ENCODE measurements at regions not wholly inside any gene's neighbourhood (a gene's known extent, or its start where the extent isn't known, plus 50 kb on each side); places are given as distances from the start of the nearest gene placed in this dataset.

GRCh38 chr15:59814409-59814808 lies 125.3 kb upstream of the BNIP2 start:
- Histone ChIP-seq H3K9ac (ENCODE audit: low read length) (no peak overlapping the region), H3K4me1 (ENCODE audit: control insufficient read depth in 1 of 2, insufficient read depth in 2 of 2, low read length in 2 of 2) (no peaks in the 10 kb centered on the region), H3K9me2 (ENCODE audit: insufficient read depth) (no peaks in the 10 kb centered on the region), H3K36me3 (ENCODE audit: control insufficient read depth in 1 of 2, insufficient read depth in 2 of 2, low read length in 2 of 2) (no peaks in the 10 kb centered on the region), H3K27me3 (ENCODE audit: insufficient read depth, low read length) (peaks cover 59% of the 10 kb centered on the region), H3K79me2 (ENCODE audit: insufficient read depth, low read length) (no peaks in the 10 kb centered on the region), H3K4me2 (ENCODE audit: low read length) (no peak overlapping the region), H3K27ac (ENCODE audit: low read depth, low read length) (no peak overlapping the region), H4K20me1 (ENCODE audit: insufficient read depth) (no peaks in the 10 kb centered on the region), H3K4me3 (replicated peaks in 1 of 2; ENCODE audit: low read depth in 1 of 2, low read length in 2 of 2) (no peak overlapping the region), H2AFZ (ENCODE audit: low read depth, low read length, poor library complexity, severe bottlenecking) (no peak overlapping the region), H3K9me3 (ENCODE audit: control insufficient read depth in 1 of 2, insufficient read depth in 1 of 2, low read depth in 1 of 2, low read length in 2 of 2) (no peaks in the 10 kb centered on the region)
- no TSS peak for BruUV-seq (replicated peaks)
- DNase-seq (ENCODE audit: low read depth, low spot score) (no peak), ATAC-seq (no peak)
- RAD21 ChIA-PET (ENCODE audit: low non-redundant PET in 1 of 2, low total read pairs in 2 of 2, uncharacterized antibody in 2 of 2, unreplicated experiment in 2 of 2), result no interaction called here
- intact Hi-C loops (cut with micrococcal nuclease), result no loop called here
- POLR2A ChIA-PET, result no interaction called here
- CTCF ChIA-PET, result no interaction called here
- TF ChIP-seq POLR2A (IDR thresholded peaks at IDR 0.05; ENCODE audit: borderline replicate concordance, extremely low read depth, insufficient read depth, insufficient read length), result no peak
- TF ChIP-seq YY1 (IDR thresholded peaks at IDR 0.05; ENCODE audit: extremely low read depth, insufficient replicate concordance, low read depth, low read length), result no peak
- no peak for TF ChIP-seq EZH2phosphoT487 (IDR thresholded peaks at IDR 0.05; ENCODE audit: borderline replicate concordance)
- TF ChIP-seq EZH2 (IDR thresholded peaks at IDR 0.05), result no peak
- TF ChIP-seq CBX3 (IDR thresholded peaks at IDR 0.05; ENCODE audit: low read depth), result no peak
- no peak for TF ChIP-seq SIN3A (IDR thresholded peaks at IDR 0.05; ENCODE audit: low read depth)
- TF ChIP-seq, protein P1, sequence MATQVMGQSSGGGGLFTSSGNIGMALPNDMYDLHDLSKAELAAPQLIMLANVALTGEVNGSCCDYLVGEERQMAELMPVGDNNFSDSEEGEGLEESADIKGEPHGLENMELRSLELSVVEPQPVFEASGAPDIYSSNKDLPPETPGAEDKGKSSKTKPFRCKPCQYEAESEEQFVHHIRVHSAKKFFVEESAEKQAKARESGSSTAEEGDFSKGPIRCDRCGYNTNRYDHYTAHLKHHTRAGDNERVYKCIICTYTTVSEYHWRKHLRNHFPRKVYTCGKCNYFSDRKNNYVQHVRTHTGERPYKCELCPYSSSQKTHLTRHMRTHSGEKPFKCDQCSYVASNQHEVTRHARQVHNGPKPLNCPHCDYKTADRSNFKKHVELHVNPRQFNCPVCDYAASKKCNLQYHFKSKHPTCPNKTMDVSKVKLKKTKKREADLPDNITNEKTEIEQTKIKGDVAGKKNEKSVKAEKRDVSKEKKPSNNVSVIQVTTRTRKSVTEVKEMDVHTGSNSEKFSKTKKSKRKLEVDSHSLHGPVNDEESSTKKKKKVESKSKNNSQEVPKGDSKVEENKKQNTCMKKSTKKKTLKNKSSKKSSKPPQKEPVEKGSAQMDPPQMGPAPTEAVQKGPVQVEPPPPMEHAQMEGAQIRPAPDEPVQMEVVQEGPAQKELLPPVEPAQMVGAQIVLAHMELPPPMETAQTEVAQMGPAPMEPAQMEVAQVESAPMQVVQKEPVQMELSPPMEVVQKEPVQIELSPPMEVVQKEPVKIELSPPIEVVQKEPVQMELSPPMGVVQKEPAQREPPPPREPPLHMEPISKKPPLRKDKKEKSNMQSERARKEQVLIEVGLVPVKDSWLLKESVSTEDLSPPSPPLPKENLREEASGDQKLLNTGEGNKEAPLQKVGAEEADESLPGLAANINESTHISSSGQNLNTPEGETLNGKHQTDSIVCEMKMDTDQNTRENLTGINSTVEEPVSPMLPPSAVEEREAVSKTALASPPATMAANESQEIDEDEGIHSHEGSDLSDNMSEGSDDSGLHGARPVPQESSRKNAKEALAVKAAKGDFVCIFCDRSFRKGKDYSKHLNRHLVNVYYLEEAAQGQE (IDR thresholded peaks at IDR 0.05; ENCODE audit: low read depth), result no peak
- no peak for TF ChIP-seq ELF1 (IDR thresholded peaks at IDR 0.05; ENCODE audit: borderline replicate concordance, low read depth)
- TF ChIP-seq ZFX (IDR thresholded peaks at IDR 0.05), result no peak
- TF ChIP-seq RAD21 (IDR thresholded peaks at IDR 0.05; ENCODE audit: low read depth), result no peak
- TF ChIP-seq TCF7L2 (IDR thresholded peaks at IDR 0.05; ENCODE audit: borderline replicate concordance, extremely low read depth, insufficient read depth, insufficient read length), result no peak
- no peak for TF ChIP-seq JUND (IDR thresholded peaks at IDR 0.05)
- TF ChIP-seq SRF (IDR thresholded peaks at IDR 0.05; ENCODE audit: low read depth), result no peak
- TF ChIP-seq SP1 (IDR thresholded peaks at IDR 0.05; ENCODE audit: low read depth), result no peak
- TF ChIP-seq FOSL1 (IDR thresholded peaks at IDR 0.05; ENCODE audit: low read depth), result no peak

Measured in HCT116 (cell line).